ENCODE measurements at regions not wholly inside any gene's neighbourhood (a gene's known extent, or its start where the extent isn't known, plus 50 kb on each side); places are given as distances from the start of the nearest gene placed in this dataset.
"Not testable (repeated sequence)": the region's sequence is repeated elsewhere in the genome, so short reads cannot be mapped to it uniquely, and the experiment has no call there.

DNA sequence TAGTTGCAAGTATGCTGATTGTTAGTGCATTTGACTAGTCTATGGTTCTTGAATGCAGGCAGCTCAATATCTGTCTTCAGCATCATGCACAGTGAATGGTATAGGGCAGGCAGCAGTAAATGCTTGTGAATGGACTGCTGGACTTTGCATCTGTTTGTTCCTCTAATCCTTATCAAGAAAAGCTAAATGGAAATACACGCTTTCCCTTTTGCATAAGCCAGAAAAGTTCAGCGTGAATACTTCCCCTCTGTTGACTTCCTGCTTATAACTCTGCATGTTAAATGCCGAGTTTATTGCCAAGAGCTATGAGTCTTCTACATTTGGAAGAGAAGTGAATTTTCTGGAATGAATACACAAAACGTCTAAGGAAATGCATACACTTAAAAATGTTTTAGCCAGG, 127.9 kb upstream of the CPHXL start:
- intact Hi-C loops (cut with micrococcal nuclease): no loop called here
- H3K36me3 Mint-ChIP-seq (ENCODE audit: low read depth): no peaks in the 10 kb centered on the region
- no peaks in the 10 kb centered on the region for H3K27me3 Mint-ChIP-seq (ENCODE audit: insufficient read depth)
- no peak for DNase-seq (ENCODE audit: low spot score)
- no peaks in the 10 kb centered on the region for H3K4me1 Mint-ChIP-seq (ENCODE audit: low read depth)
- H3K27ac Mint-ChIP-seq: no peak overlapping the region
- H3K9me3 Mint-ChIP-seq: no peaks in the 10 kb centered on the region
- H3K4me3 Mint-ChIP-seq: no peak overlapping the region

DNA sequence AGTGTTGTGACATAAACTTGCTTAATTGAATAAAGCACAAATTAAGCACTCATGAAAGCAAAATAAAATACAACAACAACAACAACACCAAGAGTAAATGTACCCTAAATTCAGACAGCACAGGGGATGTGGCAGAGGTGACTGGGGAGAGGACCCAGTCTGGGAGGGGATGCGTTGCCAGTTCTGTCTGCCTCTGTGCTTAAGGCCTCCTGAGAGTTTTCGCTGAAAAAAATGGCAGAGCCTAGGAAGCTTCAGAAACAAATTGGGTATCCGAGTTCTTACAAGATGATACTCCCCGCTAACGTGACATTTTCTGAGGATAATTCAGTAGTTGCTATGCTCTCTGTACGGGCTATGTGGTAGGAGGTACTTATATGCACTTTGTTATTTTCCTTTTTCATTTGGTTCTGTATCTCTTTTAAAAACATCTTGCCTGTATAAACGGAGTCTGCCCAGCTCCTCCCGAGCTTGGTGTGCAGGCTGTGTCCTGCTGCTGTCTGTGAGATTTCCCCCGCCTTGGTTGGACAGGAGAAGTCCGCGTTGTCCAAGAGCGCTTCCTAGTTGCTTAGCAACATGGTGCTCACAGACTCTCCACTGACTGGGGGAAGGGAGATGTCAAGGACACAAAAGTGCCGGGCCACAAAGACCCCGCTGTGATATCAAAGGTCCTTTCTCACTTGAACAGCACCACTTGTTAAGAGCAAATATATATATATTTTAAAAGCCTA, 134.2 kb upstream of the CPHXL start:
- H3K4me3 Mint-ChIP-seq: no peak overlapping the region
- no peak overlapping the region for H3K27ac Mint-ChIP-seq
- H3K4me1 Mint-ChIP-seq (ENCODE audit: low read depth): no peaks in the 10 kb centered on the region
- intact Hi-C loops (cut with micrococcal nuclease): no loop called here
- no peaks in the 10 kb centered on the region for H3K9me3 Mint-ChIP-seq
- H3K36me3 Mint-ChIP-seq (ENCODE audit: low read depth): no peaks in the 10 kb centered on the region
- no peak for DNase-seq (ENCODE audit: low spot score)
- H3K27me3 Mint-ChIP-seq (ENCODE audit: insufficient read depth): no peaks in the 10 kb centered on the region

DNA sequence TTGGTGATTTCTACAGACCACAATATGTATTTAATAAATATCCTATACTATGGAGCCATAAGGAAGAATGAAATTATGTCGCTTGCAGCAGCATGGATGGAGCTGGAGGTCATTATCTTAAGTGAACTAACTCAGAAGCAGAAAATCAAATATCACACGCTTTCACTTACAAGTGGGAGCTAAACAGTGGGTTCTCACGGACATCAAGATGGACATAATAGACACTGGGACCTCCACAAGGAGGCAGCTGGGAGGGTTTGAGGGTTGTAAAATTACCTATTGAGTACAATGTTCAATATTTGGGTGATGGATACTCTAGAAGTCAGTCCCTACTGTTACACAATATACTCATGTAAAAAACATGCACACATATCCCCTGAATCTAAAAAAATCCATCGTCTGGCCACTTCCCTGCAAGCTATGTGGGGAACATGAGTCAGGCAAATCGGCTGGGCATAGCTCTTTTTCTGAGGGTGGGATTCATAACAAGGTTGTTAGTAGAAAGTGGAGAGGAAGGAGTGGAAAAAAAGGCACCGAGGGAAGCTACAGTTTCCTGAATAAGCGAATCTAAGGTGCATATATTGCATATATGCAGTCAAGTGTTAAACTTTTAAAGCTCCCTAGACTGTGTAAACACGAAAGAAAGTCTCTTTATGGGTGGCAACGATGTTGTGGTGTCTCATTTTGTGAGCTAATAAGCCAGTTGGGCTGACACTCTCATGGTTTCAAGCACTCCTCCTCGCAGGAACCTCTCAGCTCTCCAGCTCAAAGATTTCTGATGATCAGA, 135.2 kb upstream of the CPHXL start:
- Mint-ChIP-seq H3K4me3 (no peak overlapping the region), H3K36me3 (ENCODE audit: low read depth) (no peaks in the 10 kb centered on the region), H3K9me3 (no peaks in the 10 kb centered on the region), H3K27me3 (ENCODE audit: insufficient read depth) (no peaks in the 10 kb centered on the region), H3K27ac (no peak overlapping the region), H3K4me1 (ENCODE audit: low read depth) (no peaks in the 10 kb centered on the region)
- intact Hi-C loops (cut with micrococcal nuclease): no loop called here
- DNase-seq (ENCODE audit: low spot score): no peak

DNA sequence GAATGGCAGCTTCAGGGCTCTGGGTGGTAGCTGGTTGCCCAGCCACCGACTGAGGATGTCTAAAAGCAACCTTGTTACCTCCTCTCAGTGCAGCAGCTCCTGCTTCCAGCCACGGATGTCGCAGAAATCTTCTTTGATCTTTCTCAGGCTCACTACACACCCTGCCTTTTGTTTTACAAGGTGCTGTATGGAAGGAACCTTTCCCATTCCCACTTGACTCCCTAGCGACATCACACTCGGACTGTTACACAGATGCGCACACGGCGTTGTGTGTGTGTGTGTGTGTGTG, 135.8 kb upstream of the CPHXL start:
- no peak overlapping the region for H3K4me3 Mint-ChIP-seq
- H3K4me1 Mint-ChIP-seq (ENCODE audit: low read depth): no peaks in the 10 kb centered on the region
- no peaks in the 10 kb centered on the region for H3K9me3 Mint-ChIP-seq
- no peaks in the 10 kb centered on the region for H3K27me3 Mint-ChIP-seq (ENCODE audit: insufficient read depth)
- DNase-seq (ENCODE audit: low spot score): no peak
- H3K36me3 Mint-ChIP-seq (ENCODE audit: low read depth): no peaks in the 10 kb centered on the region
- intact Hi-C loops (cut with micrococcal nuclease): no loop called here
- no peak overlapping the region for H3K27ac Mint-ChIP-seq

DNA sequence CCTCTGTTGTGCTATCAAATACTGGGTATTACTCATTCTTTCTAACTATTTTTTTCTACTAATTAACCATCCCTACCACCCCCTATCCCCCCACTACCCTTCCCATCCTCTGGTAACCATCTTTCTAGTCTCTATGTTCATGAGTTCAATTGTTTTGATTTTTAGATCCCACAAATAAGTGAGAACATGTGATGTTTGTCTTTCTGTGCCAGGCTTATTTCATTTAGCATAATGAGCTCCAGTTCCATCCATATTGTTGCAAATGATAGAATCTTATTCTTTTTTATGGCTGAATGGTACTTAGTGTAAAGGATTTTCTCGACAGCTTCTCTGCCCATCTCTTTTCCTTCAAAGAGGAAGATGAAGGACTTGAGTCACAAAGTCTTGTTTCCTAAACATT, 138.0 kb upstream of the CPHXL start:
- H3K27ac Mint-ChIP-seq: no peak overlapping the region

DNA sequence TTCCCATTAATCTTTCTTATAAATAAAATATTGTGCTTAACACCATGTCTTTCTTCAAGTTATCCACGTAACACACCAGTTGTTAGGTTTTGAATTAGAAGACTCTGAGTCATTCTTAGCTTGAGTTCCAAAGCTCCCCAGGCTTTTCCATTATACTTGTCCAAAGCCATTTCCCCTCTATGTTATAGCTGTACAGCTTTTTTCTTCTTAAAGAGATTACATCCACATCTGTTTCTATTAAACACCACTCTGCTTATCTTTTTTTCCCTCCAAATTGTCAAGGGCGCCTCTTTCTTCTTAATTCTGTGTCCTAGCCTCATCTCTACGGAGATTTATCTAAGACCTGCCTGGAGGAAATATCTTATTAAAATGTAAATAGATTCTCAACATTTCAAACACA, 139.4 kb upstream of the CPHXL start:
- no peak for DNase-seq (ENCODE audit: low spot score)
- intact Hi-C loops (cut with micrococcal nuclease): no loop called here
- Mint-ChIP-seq H3K4me1 (ENCODE audit: low read depth) (no peaks in the 10 kb centered on the region), H3K27ac (no peak overlapping the region), H3K36me3 (ENCODE audit: low read depth) (no peaks in the 10 kb centered on the region), H3K9me3 (no peaks in the 10 kb centered on the region), H3K27me3 (ENCODE audit: insufficient read depth) (peaks cover 2% of the 10 kb centered on the region), H3K4me3 (no peak overlapping the region)

More for the DNA sequence above, 138.0 kb upstream of the CPHXL start:
- Mint-ChIP-seq H3K9me3 (no peaks in the 10 kb centered on the region), H3K4me1 (ENCODE audit: low read depth) (no peaks in the 10 kb centered on the region), H3K36me3 (ENCODE audit: low read depth) (no peaks in the 10 kb centered on the region), H3K4me3 (no peak overlapping the region), H3K27me3 (ENCODE audit: insufficient read depth) (no peaks in the 10 kb centered on the region)
- no peak for DNase-seq (ENCODE audit: low spot score)
- intact Hi-C loops (cut with micrococcal nuclease): no loop called here

DNA sequence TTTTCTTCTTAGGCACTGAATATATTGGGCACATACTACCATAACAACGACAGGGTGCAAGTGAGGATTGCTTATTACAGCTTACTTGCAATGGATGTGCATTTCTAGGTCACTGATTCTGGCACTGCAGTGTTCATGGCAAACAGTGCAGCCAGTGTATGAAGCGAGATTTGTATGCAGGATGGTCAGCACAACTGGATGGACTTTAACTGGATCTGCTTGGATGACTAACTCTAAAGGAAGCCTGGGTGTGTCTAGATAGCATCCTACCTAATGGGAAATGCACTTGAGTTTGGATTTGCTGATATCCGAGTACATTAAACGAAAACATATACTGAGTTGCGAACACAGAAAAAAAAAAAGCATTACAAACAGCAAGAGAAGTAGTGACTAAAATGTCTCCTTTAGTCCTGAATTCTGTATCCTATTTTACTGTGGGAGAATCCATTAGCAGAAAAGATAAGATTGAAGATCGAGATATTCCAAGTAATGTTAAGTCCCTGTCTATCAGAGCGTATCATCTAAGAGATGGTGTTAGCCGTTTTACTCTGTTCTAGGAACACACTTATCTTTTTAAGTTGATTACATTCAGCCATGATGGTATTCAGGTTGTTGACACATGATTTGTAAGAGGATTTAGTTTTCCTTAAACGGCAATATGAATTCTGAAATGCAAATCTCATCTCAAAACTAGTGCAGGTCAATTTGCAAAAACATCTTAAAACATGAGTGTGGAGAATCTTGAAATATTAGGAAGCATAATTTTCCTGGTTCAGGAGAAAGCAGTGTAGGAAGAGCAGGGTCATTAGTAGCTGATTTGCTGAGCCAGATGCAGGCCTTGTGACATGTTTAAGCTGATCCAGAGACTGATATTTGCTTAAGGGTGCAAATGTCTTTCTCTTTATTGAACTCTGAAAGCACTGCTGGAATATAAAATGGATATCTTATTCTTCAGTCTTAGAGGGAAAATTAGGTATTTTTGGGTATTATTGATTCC, 142.6 kb upstream of the CPHXL start:
- DNase-seq (ENCODE audit: low spot score): no peak
- Mint-ChIP-seq H3K36me3 (ENCODE audit: low read depth) (no peaks in the 10 kb centered on the region), H3K4me1 (ENCODE audit: low read depth) (no peaks in the 10 kb centered on the region), H3K4me3 (no peak overlapping the region), H3K9me3 (no peaks in the 10 kb centered on the region), H3K27me3 (ENCODE audit: insufficient read depth) (peaks cover 2% of the 10 kb centered on the region), H3K27ac (no peak overlapping the region)
- intact Hi-C loops (cut with micrococcal nuclease): no loop called here

DNA sequence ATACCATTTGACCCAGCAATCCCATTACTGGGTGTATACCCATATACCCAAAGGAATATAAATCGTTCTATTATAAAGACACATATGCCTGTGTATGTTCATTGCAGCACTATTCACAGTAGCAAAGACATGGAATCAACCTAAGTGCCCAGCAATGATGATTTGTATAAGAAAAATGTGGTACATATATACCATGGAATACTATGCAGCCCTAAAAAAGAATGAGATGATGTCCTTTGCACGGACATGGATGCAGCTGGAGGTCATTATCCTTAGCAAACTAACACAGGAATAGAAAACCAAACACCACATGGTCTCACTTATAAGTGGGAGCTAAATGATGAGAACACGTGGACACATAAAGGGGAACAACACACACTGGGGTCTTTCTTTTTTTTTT, 155.0 kb upstream of the CPHXL start:
- H3K27ac Mint-ChIP-seq; H3K36me3 Mint-ChIP-seq (ENCODE audit: low read depth); H3K4me3 Mint-ChIP-seq; DNase-seq (ENCODE audit: low spot score); H3K27me3 Mint-ChIP-seq (ENCODE audit: insufficient read depth); H3K4me1 Mint-ChIP-seq (ENCODE audit: low read depth); intact Hi-C loops (cut with micrococcal nuclease); H3K9me3 Mint-ChIP-seq: not testable (repeated sequence)

DNA sequence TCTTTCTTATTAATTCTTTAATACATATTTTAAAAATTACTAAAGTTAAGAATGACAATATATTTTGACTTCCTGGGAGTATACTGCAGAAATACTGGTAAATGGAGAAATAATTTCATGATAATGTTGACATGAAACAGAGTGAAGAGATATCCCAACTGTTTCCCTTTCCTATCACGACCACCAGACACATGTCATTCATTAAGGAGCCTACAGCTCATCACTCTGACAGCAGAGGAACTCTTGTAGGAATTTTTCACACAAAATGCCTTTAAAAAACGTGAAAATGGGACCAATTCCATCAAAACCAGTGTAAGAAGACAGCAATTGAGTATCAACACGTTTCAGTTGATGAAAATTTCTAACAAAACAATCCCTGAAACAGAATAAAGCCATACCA, 172.9 kb upstream of the CPHXL start:
- Mint-ChIP-seq H3K27me3 (ENCODE audit: insufficient read depth) (no peaks in the 10 kb centered on the region), H3K9me3 (no peaks in the 10 kb centered on the region), H3K4me1 (ENCODE audit: low read depth) (no peaks in the 10 kb centered on the region), H3K36me3 (ENCODE audit: low read depth) (no peaks in the 10 kb centered on the region), H3K4me3 (no peak overlapping the region), H3K27ac (no peak overlapping the region)
- DNase-seq (ENCODE audit: low spot score): no peak
- intact Hi-C loops (cut with micrococcal nuclease): no loop called here

DNA sequence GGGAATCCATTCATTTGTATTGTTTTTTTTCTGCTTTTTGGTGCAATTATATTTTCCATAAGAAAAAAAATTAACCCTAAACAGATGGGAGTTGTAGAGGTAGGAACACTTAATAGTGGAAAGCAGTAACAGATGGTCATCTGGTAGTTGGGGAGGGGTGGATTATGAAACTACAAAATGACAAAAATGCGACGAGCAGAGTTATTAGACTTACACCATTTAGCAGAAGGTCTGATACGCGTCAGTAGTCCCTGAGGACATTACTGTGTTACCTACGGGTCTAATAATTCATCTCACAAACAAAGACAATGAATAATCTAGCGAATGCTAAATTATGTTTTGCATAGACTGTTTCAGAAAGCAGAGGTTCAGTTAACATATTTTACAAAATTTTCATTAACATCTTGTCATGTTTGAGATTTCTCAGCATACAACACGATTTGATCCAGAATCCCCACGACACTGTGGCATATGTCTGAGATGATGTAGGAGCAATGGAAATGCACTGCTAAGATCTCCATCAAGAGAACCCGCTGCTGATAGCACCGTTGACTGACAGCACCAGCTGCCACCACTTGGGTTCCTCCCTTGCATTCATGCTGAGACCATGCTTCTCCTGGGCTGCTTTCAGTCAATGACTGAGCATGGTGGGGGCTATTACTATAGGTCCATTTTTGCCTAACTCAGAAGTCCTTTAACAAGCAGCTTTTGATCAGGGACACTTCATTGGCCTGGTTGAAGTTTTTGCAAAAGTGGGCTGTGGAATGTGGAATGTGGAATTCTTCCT, 182.2 kb upstream of the CPHXL start:
- no peak overlapping the region for H3K4me3 Mint-ChIP-seq
- no peaks in the 10 kb centered on the region for H3K36me3 Mint-ChIP-seq (ENCODE audit: low read depth)
- H3K9me3 Mint-ChIP-seq: no peaks in the 10 kb centered on the region
- intact Hi-C loops (cut with micrococcal nuclease): no loop called here
- no peaks in the 10 kb centered on the region for H3K4me1 Mint-ChIP-seq (ENCODE audit: low read depth)
- H3K27ac Mint-ChIP-seq: no peak overlapping the region
- DNase-seq (ENCODE audit: low spot score): no peak
- no peaks in the 10 kb centered on the region for H3K27me3 Mint-ChIP-seq (ENCODE audit: insufficient read depth)

DNA sequence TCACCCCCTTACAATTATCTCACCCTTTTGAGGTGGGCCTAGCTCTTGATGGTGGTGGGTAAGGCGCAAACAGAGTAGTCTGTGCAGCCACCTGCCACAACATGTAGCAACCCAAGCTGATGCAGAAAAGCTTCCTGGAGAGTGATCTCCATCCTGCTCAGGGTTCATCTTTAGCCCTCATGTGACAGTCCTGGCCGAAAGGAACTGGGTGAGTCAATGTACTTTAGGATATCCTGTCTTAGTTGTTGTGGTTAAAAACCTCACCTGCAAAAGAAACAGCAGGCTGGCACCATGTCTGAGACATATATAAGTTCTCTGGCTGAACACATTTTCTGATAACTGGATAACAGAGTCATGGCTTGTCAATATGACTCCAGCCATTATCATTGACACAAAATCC, 183.5 kb upstream of the CPHXL start:
- Mint-ChIP-seq H3K36me3 (ENCODE audit: low read depth) (no peaks in the 10 kb centered on the region), H3K27me3 (ENCODE audit: insufficient read depth) (no peaks in the 10 kb centered on the region), H3K9me3 (no peaks in the 10 kb centered on the region), H3K4me3 (no peak overlapping the region), H3K4me1 (ENCODE audit: low read depth) (no peaks in the 10 kb centered on the region), H3K27ac (no peak overlapping the region)
- intact Hi-C loops (cut with micrococcal nuclease): no loop called here
- no peak for DNase-seq (ENCODE audit: low spot score)

DNA sequence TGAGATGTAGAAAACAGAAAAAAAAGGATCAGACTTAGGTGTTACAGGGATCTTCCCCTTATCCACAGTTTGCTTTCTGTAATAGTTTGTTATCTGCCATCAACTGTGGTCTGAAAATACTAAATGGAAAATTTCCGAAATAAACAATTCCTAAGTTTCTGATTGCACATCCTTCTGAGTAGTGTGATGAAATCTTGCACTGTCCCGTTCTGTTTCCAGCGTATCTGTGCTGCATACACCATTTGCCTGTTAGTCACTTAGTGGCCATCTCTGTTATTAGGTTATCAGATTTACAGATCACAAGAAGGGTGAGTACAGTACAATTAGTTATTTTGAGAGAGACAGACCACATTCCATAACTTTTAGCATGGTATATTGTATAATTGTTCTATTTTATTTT, 185.6 kb upstream of the CPHXL start:
- H3K36me3 Mint-ChIP-seq (ENCODE audit: low read depth): no peaks in the 10 kb centered on the region
- H3K27ac Mint-ChIP-seq: no peak overlapping the region
- DNase-seq (ENCODE audit: low spot score): no peak
- H3K4me1 Mint-ChIP-seq (ENCODE audit: low read depth): no peaks in the 10 kb centered on the region
- no peaks in the 10 kb centered on the region for H3K27me3 Mint-ChIP-seq (ENCODE audit: insufficient read depth)
- no peaks in the 10 kb centered on the region for H3K9me3 Mint-ChIP-seq
- no peak overlapping the region for H3K4me3 Mint-ChIP-seq
- intact Hi-C loops (cut with micrococcal nuclease): no loop called here
